Upper lobe of right lung (tissue), 1 donor: ENCODE measurements at regions not wholly inside any gene's neighbourhood (a gene's known extent, or its start where the extent isn't known, plus 50 kb on each side); places are given as distances from the start of the nearest gene placed in this dataset.

Experiments
- ATAC-seq: fragments of 200-7000 bp; cut with Tn5 transposase; one replicate; pipeline ENCODE4 v1.9.1; 2020; ENCODE audit warnings: mild to moderate bottlenecking, moderate library complexity
- DNase-seq: peaks from one replicate; pipeline ENCODE4 v3.0.0-alpha.2; 2020
- H3K27ac ChIP-seq: fragments of 200-600 bp; one replicate; pipeline ENCODE4 v1.8.0; 2022
- H3K27me3 ChIP-seq: fragments of 200-600 bp; one replicate; pipeline ENCODE4 v1.8.0; 2022; ENCODE audit warnings: mild to moderate bottlenecking
- H3K36me3 ChIP-seq: fragments of 200-600 bp; one replicate; pipeline ENCODE4 v1.8.0; 2022
- H3K4me1 ChIP-seq: fragments of 200-600 bp; one replicate; pipeline ENCODE4 v1.8.0; 2022
- H3K4me3 ChIP-seq: fragments of 200-600 bp; one replicate; pipeline ENCODE4 v1.8.0; 2022; ENCODE audit warnings: mild to moderate bottlenecking
- H3K9me3 ChIP-seq: fragments of 200-600 bp; one replicate; pipeline ENCODE4 v1.8.0; 2022
- intact Hi-C: fragments of 100-400 bp; cut with DNase I; formaldehyde crosslinking; loops from one replicate; pipeline ENCODE4 v1.11.0; 2022
- TF ChIP-seq, protein P1 (sequence below): fragments of 200-600 bp; IDR thresholded peaks from one replicate; pipeline ENCODE4 v1.8.0; 2022; ENCODE audit warnings: antibody characterized with exemption
- donor health status: DM: no; HTN: yes; CAD: no; lungs with severe emphysema.

DNA sequence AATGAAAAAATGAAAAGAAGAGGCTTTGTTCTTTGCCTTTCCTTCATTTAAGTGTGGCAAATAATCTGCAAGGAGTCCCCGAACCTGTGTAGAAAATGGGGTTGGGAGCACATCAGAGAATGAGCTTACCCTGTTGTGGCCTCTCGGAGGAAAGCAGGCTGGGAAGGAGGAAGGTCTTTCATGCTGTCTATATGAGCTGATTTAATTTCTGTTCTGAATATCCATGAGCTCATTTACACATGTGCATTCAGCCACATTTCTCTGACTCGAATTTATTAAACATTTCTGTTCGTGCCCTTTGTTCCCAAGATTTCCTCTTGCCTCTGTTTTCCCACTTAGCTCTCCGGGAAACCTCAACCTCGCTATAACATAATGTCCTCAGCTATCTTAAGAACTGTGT, 584.4 kb upstream of the CDH4 start:
- no peaks in the 10 kb centered on the region for H3K36me3 ChIP-seq
- DNase-seq (no peak), ATAC-seq (no peak)
- H3K27me3 ChIP-seq, result no peaks in the 10 kb centered on the region
- intact Hi-C loops, result no loop called here
- TF ChIP-seq, protein P1, sequence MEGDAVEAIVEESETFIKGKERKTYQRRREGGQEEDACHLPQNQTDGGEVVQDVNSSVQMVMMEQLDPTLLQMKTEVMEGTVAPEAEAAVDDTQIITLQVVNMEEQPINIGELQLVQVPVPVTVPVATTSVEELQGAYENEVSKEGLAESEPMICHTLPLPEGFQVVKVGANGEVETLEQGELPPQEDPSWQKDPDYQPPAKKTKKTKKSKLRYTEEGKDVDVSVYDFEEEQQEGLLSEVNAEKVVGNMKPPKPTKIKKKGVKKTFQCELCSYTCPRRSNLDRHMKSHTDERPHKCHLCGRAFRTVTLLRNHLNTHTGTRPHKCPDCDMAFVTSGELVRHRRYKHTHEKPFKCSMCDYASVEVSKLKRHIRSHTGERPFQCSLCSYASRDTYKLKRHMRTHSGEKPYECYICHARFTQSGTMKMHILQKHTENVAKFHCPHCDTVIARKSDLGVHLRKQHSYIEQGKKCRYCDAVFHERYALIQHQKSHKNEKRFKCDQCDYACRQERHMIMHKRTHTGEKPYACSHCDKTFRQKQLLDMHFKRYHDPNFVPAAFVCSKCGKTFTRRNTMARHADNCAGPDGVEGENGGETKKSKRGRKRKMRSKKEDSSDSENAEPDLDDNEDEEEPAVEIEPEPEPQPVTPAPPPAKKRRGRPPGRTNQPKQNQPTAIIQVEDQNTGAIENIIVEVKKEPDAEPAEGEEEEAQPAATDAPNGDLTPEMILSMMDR, result no peak
- no peaks in the 10 kb centered on the region for H3K4me1 ChIP-seq
- H3K27ac ChIP-seq, result no peak overlapping the region
- no peak overlapping the region for H3K4me3 ChIP-seq
- no peaks in the 10 kb centered on the region for H3K9me3 ChIP-seq

DNA sequence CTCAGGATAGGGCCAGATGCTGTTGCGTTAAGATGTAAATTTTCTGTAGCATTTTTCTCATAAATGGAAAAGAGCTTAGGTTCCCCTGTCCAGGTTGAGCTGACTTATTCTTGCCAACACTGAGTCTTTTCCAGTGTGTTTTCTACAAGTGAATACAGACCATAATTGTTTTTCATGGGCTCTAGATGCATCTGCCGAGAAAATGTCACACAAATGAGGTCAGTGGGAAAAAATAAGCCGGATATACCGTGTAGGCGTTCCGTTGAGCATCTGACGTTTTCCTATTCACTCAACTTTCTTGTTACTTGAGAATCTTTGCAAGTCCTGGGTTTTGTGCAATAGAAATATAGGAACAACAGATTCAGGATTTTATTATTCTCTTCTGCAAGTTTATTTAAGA, 582.9 kb upstream of the CDH4 start:
- intact Hi-C loops, result no loop called here
- TF ChIP-seq, protein P1, result no peak
- Histone ChIP-seq H3K4me3 (no peak overlapping the region), H3K36me3 (no peaks in the 10 kb centered on the region), H3K9me3 (no peaks in the 10 kb centered on the region), H3K4me1 (no peaks in the 10 kb centered on the region), H3K27me3 (no peaks in the 10 kb centered on the region), H3K27ac (no peak overlapping the region)
- no peak for ATAC-seq
- no peak for DNase-seq

DNA sequence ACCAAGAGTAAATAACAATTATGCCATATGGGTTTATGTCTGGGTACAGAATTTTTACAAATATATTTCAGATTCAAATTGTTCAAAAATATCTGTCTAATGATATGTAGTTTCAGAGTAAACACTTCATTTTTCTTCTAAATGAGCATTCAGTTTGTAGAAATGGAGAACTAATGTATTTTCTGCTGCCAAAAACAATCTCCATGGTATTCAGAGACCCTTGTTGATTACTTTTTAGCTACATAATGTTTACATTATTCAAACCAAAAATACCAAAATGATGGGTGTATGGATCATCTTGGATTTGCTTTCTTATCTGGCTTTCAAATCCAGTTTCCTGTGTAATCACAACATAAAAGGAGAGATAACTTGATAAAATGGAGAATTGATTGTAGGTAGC, 576.0 kb upstream of the CDH4 start:
- DNase-seq (no peak), ATAC-seq (no peak)
- Histone ChIP-seq H3K36me3 (no peaks in the 10 kb centered on the region), H3K27ac (no peak overlapping the region), H3K9me3 (no peaks in the 10 kb centered on the region), H3K4me3 (no peak overlapping the region), H3K4me1 (no peaks in the 10 kb centered on the region), H3K27me3 (no peaks in the 10 kb centered on the region)
- TF ChIP-seq, protein P1, result no peak
- intact Hi-C loops, result no loop called here

DNA sequence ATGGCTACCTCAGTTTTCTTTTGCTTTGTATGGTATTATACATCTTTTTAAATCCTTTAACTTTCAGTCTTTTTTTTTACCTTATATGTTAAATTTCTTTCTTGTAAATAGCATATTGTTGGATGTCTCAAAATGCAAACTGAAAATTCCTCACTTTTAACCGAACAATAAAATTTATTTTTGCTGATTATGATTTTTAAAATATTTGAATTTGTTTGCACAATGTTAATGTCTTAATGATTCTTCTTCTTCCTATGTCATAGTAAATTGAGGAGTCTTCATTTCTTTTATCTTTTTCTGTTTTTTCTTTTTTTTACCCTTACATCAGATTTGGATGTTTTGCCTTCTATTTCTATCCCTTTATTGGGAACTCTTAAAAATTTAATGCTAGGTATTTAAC, 574.2 kb upstream of the CDH4 start:
- DNase-seq (no peak), ATAC-seq (no peak)
- no peaks in the 10 kb centered on the region for H3K36me3 ChIP-seq
- no peaks in the 10 kb centered on the region for H3K4me1 ChIP-seq
- H3K27ac ChIP-seq, result no peak overlapping the region
- no peaks in the 10 kb centered on the region for H3K27me3 ChIP-seq
- no peak overlapping the region for H3K4me3 ChIP-seq
- intact Hi-C loops, result no loop called here
- no peaks in the 10 kb centered on the region for H3K9me3 ChIP-seq
- TF ChIP-seq, protein P1, result no peak

DNA sequence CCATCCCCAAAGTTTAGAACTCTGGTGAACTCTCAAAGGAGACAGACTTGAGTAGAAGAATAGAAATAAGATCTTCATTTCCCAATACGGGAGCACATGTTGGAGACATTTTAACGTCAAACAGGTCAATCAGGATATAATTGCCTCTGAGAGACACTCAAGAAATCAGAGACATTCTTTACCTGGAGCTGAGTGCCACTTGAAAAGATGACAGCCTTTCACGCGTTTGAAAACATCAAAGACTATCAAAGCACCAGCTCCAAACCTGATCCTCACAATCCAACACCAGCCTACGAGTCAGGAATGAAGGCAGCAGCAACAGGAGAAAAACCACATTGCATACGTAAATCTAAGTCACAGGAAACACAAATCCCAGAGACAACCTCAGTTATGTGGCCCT, 571.5 kb upstream of the CDH4 start:
- Histone ChIP-seq H3K4me1 (no peaks in the 10 kb centered on the region), H3K36me3 (no peaks in the 10 kb centered on the region), H3K27me3 (no peaks in the 10 kb centered on the region), H3K9me3 (no peaks in the 10 kb centered on the region), H3K27ac (no peak overlapping the region), H3K4me3 (no peak overlapping the region)
- ATAC-seq (no peak), DNase-seq (no peak)
- intact Hi-C loops, result no loop called here
- TF ChIP-seq, protein P1, result no peak

DNA sequence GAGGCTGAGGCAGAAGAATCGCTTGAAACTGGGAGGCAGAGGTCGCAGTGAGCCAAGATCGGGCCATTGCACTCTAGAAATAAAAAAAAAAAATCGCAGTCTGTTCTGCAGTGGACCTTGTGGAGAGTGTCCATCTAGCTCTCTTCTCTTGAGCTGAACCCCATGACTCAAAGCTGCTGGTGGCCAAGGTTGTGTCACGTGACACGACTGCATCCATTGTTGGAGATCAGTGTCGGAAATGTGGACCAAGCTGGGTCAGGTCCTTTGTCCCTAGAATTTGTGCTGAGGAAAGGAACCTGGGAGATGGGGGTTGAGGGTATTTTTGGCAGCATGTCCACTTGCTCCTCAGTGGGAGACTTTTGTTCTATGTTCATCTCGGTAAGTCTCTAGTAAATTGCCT, 564.8 kb upstream of the CDH4 start:
- ATAC-seq (no peak), DNase-seq (no peak)
- TF ChIP-seq, protein P1, result no peak

More for the DNA sequence above, 564.8 kb upstream of the CDH4 start:
- no peaks in the 10 kb centered on the region for H3K9me3 ChIP-seq
- intact Hi-C loops, result no loop called here
- H3K4me3 ChIP-seq, result no peak overlapping the region
- no peak overlapping the region for H3K27ac ChIP-seq
- no peaks in the 10 kb centered on the region for H3K36me3 ChIP-seq
- H3K27me3 ChIP-seq, result no peaks in the 10 kb centered on the region
- H3K4me1 ChIP-seq, result no peaks in the 10 kb centered on the region
